Vagina (tissue), 2 donors: ENCODE measurements at regions not wholly inside any gene's neighbourhood (a gene's known extent, or its start where the extent isn't known, plus 50 kb on each side); places are given as distances from the start of the nearest gene placed in this dataset.
"Not testable (repeated sequence)": the region's sequence is repeated elsewhere in the genome, so short reads cannot be mapped to it uniquely, and the experiment has no call there.

Experiments
- DNase-seq, 2 donors: peaks; one replicate each; pipeline ENCODE4 v3.0.0-alpha.2; 2017; ENCODE audit errors: extremely low spot score in 2 of 2
- H3K27ac ChIP-seq: fragments of 200-600 bp; sonication (generic); one replicate; pipeline ENCODE4 v1.5.1; 2019
- H3K27me3 ChIP-seq: fragments of 200-600 bp; sonication (generic); one replicate; pipeline ENCODE4 v1.5.1; 2019
- H3K36me3 ChIP-seq, 2 donors: fragments of 200-600 bp; sonication (generic); one replicate each; pipeline ENCODE4 v1.5.1; 2017 to 2019
- H3K4me1 ChIP-seq: fragments of 200-600 bp; sonication (generic); one replicate; pipeline ENCODE4 v1.5.1; 2019
- H3K4me3 ChIP-seq, 2 donors: fragments of 200-600 bp; sonication (generic); 1 replicate in 1 of 2; 2 replicates in 1 of 2; pipeline ENCODE4 v1.5.1; 2016 to 2019
- H3K9me3 ChIP-seq: fragments of 200-600 bp; sonication (generic); one replicate; pipeline ENCODE4 v1.5.1; 2019
- CTCF ChIP-seq, 3 experiments: fragments of 450-650 bp in 2 of 3; fragments of 200-600 bp in 1 of 3; sonication (generic) in 1 of 3; IDR thresholded peaks; one replicate each; pipeline ENCODE4 v1.5.1; 2017 to 2019; ENCODE audit warnings: antibody characterized with exemption in 3 of 3, mild to moderate bottlenecking in 2 of 3, moderate library complexity in 2 of 3
- POLR2A ChIP-seq, 2 donors: fragments of 450-650 bp; IDR thresholded peaks; one replicate each; pipeline ENCODE4 v1.6.1; 2017; ENCODE audit warnings: antibody characterized with exemption in 2 of 2, mild to moderate bottlenecking in 2 of 2, moderate library complexity in 2 of 2
- POLR2AphosphoS5 ChIP-seq, 2 donors: sonication (generic); formaldehyde crosslinking; IDR thresholded peaks; one replicate each; pipeline ENCODE4 v1.9.0; 2017; ENCODE audit warnings: antibody characterized with exemption in 2 of 2, mild to moderate bottlenecking in 2 of 2, low read depth in 1 of 2; ENCODE audit not compliant: insufficient read depth in 1 of 2
- intact Hi-C: fragments of 100-400 bp; cut with DNase I; formaldehyde crosslinking; loops from one replicate; pipeline ENCODE4 v1.15.1; 2023

- Histone ChIP-seq H3K4me3 (peak overlapping the region; percentile 0), H3K9me3 (no peaks in the 10 kb centered on the region), H3K36me3 (no peaks in the 10 kb centered on the region), H3K27ac (no peak overlapping the region), H3K4me1 (peaks cover 18% of the 10 kb centered on the region), H3K27me3 (no peaks in the 10 kb centered on the region)
- intact Hi-C loops = no loop called here
- DNase-seq = no peak
- TF ChIP-seq POLR2AphosphoS5 (IDR thresholded peaks at IDR 0.05; ENCODE audit: insufficient read depth in 1 of 2, low read depth in 1 of 2) = no peak
- TF ChIP-seq CTCF (IDR thresholded peaks at IDR 0.05) = no peak
- TF ChIP-seq POLR2A (IDR thresholded peaks at IDR 0.05) = no peak
Measured at GRCh38 chr7:69430384-69431021, 167.8 kb upstream of the AUTS2 start.

GRCh38 chr7:69431626-69432025, 166.6 kb upstream of the AUTS2 start:
- no peak for DNase-seq
- Histone ChIP-seq H3K27ac (no peak overlapping the region), H3K27me3 (no peaks in the 10 kb centered on the region), H3K9me3 (no peaks in the 10 kb centered on the region), H3K4me1 (peaks cover 18% of the 10 kb centered on the region), H3K36me3 (no peaks in the 10 kb centered on the region), H3K4me3 (no peak overlapping the region)
- no peak for TF ChIP-seq POLR2A (IDR thresholded peaks at IDR 0.05)
- TF ChIP-seq CTCF (IDR thresholded peaks at IDR 0.05) = no peak
- no peak for TF ChIP-seq POLR2AphosphoS5 (IDR thresholded peaks at IDR 0.05; ENCODE audit: insufficient read depth in 1 of 2, low read depth in 1 of 2)
- intact Hi-C loops = no loop called here

- H3K27ac ChIP-seq, DNase-seq, H3K36me3 ChIP-seq, intact Hi-C loops, H3K9me3 ChIP-seq, H3K27me3 ChIP-seq, H3K4me3 ChIP-seq: not testable (repeated sequence)
- H3K4me1 ChIP-seq = peaks cover 18% of the 10 kb centered on the region
Measured at GRCh38 chr7:69432276-69432675, 166.0 kb upstream of the AUTS2 start.

- Histone ChIP-seq H3K27ac (no peak overlapping the region), H3K36me3 (no peaks in the 10 kb centered on the region), H3K4me3 (no peak overlapping the region), H3K27me3 (no peaks in the 10 kb centered on the region), H3K9me3 (no peaks in the 10 kb centered on the region), H3K4me1 (peaks cover 23% of the 10 kb centered on the region)
- TF ChIP-seq POLR2AphosphoS5 (IDR thresholded peaks at IDR 0.05; ENCODE audit: insufficient read depth in 1 of 2, low read depth in 1 of 2) = no peak
- no peak for TF ChIP-seq CTCF (IDR thresholded peaks at IDR 0.05)
- TF ChIP-seq POLR2A (IDR thresholded peaks at IDR 0.05) = no peak
- DNase-seq = no peak
- intact Hi-C loops = no loop called here
Measured at GRCh38 chr7:69433081-69433480, 165.2 kb upstream of the AUTS2 start.

GRCh38 chr7:69434398-69434815, 163.9 kb upstream of the AUTS2 start:
- H3K36me3 ChIP-seq = no peaks in the 10 kb centered on the region
- peaks cover 33% of the 10 kb centered on the region for H3K4me1 ChIP-seq
- intact Hi-C loops = no loop called here
- H3K27me3 ChIP-seq = no peaks in the 10 kb centered on the region
- TF ChIP-seq CTCF (IDR thresholded peaks at IDR 0.05) = no peak
- TF ChIP-seq POLR2A (IDR thresholded peaks at IDR 0.05) = no peak
- no peak for TF ChIP-seq POLR2AphosphoS5 (IDR thresholded peaks at IDR 0.05; ENCODE audit: insufficient read depth in 1 of 2, low read depth in 1 of 2)
- H3K9me3 ChIP-seq = no peaks in the 10 kb centered on the region
- DNase-seq = no peak
- no peak overlapping the region for H3K27ac ChIP-seq
- no peak overlapping the region for H3K4me3 ChIP-seq
